HepG2 (cell line): ENCODE measurements at regions not wholly inside any gene's neighbourhood (a gene's known extent, or its start where the extent isn't known, plus 50 kb on each side); places are given as distances from the start of the nearest gene placed in this dataset.

Experiments used
- ATAC-seq: fragments of 200-7000 bp; cut with Tn5 transposase; 3 replicates; pipeline ENCODE4 v1.9.1; 2020; ENCODE audit warnings: mild to moderate bottlenecking, moderate library complexity
- BruUV-seq: library from RNA; stranded (reverse); fragments of 400-500 nt; replicated peaks from 2 replicates; lab custom pipeline; 2021; lab: Mats Ljungman, UMichigan
- CTCF ChIA-PET: fragments of 300-600 bp; formaldehyde crosslinking; extraction: SDS; loops from one replicate; lab custom pipeline; 2021; ENCODE audit warnings: low total read pairs, inconsistent platforms, low intra/inter-chr PET ratio; lab: Yijun Ruan, JAX
- POLR2A ChIA-PET: fragments of 350-600 bp; sonication (Branson Sonifier 250); formaldehyde crosslinking; loops from one replicate; lab custom pipeline; 2020; ENCODE audit warnings: antibody characterized with exemption, inconsistent platforms; lab: Yijun Ruan, JAX
- DNase-seq: peaks from one replicate; pipeline ENCODE4 v3.0.0-alpha.2; 2015; ENCODE audit warnings: low spot score
- FAIRE-seq: peaks from 3 replicates; lab custom pipeline; 2011; peaks lifted over from hg19 to GRCh38; lab: Jason Lieb, UNC
- H2AFZ ChIP-seq: one replicate; pipeline ENCODE4 v1.6.1; 2011; ENCODE audit warnings: low read length, inconsistent platforms
- H3K27ac ChIP-seq: fragments of 300-600 bp; 3 replicates; pipeline ENCODE4 v1.8.0; 2011; ENCODE audit warnings: mixed run types, mild to moderate bottlenecking, mixed read lengths, low read length, inconsistent platforms; ENCODE audit not compliant: insufficient read depth; ENCODE audit errors: extremely low read length
- H3K27me3 ChIP-seq, 2 experiments: fragments of 200-600 bp in 1 of 2; 2 replicates in 1 of 2; 3 replicates in 1 of 2; pipeline versions ENCODE4 v1.6.0 to v1.8.0; 2011; ENCODE audit warnings: low read length in 2 of 2, mild to moderate bottlenecking in 2 of 2, moderate library complexity in 2 of 2, inconsistent platforms in 1 of 2; ENCODE audit not compliant: insufficient read depth in 2 of 2, control insufficient read depth in 1 of 2
- H3K36me3 ChIP-seq, 2 experiments: fragments of 200-600 bp in 1 of 2; replicated peaks in 1 of 2; 2 replicates in 1 of 2; 3 replicates in 1 of 2; pipeline versions ENCODE4 v1.5.1 to v1.8.0; 2011; ENCODE audit warnings: low read length in 2 of 2, inconsistent platforms in 1 of 2; ENCODE audit not compliant: insufficient read depth in 2 of 2, control insufficient read depth in 1 of 2
- H3K4me1 ChIP-seq: 2 replicates; pipeline ENCODE4 v1.5.1; 2012; ENCODE audit warnings: low read length, inconsistent platforms; ENCODE audit not compliant: insufficient read depth
- H3K4me2 ChIP-seq: 2 replicates; pipeline ENCODE4 v1.6.0; 2011; ENCODE audit warnings: low read depth, low read length, inconsistent platforms
- H3K4me3 ChIP-seq, 3 experiments: fragments of 200-600 bp in 1 of 3; sonication (generic), shearing (Covaris generic) in 1 of 3; replicated peaks in 1 of 3; 2 replicates each; pipeline ENCODE4 v1.5.1; 2011 to 2016; ENCODE audit warnings: low read length in 3 of 3, inconsistent platforms in 2 of 3, low read depth in 2 of 3, mild to moderate bottlenecking in 2 of 3, control low read depth in 1 of 3, mixed read lengths in 1 of 3; ENCODE audit not compliant: insufficient read depth in 1 of 3
- H3K79me2 ChIP-seq: one replicate; pipeline ENCODE4 v1.6.1; 2011; ENCODE audit warnings: low read length, inconsistent platforms; ENCODE audit not compliant: insufficient read depth
- H3K9ac ChIP-seq: 2 replicates; pipeline ENCODE4 v1.6.0; 2011; ENCODE audit warnings: mild to moderate bottlenecking, low read depth, low read length, inconsistent platforms; ENCODE audit not compliant: insufficient read depth
- H3K9me3 ChIP-seq: 2 replicates; pipeline ENCODE4 v1.5.1; 2012; ENCODE audit warnings: mild to moderate bottlenecking, low read length
- H4K20me1 ChIP-seq: 2 replicates; pipeline ENCODE4 v1.6.0; 2011; ENCODE audit warnings: inconsistent platforms, mild to moderate bottlenecking, low read length, moderate library complexity; ENCODE audit not compliant: insufficient read depth
- DZIP1 ChIP-seq: sonication (generic); formaldehyde crosslinking; IDR thresholded peaks from 2 replicates; pipeline ENCODE4 v1.5.0; 2020; ENCODE audit warnings: mild to moderate bottlenecking, missing genetic modification reagents
- FOSL1 ChIP-seq: sonication (generic); formaldehyde crosslinking; IDR thresholded peaks from 2 replicates; pipeline ENCODE4 v1.9.0; 2021; ENCODE audit warnings: missing genetic modification reagents, borderline replicate concordance
- GFI1 ChIP-seq: sonication (generic); formaldehyde crosslinking; IDR thresholded peaks from 2 replicates; pipeline ENCODE4 v1.5.0; 2020; ENCODE audit warnings: missing genetic modification reagents, mild to moderate bottlenecking, borderline replicate concordance
- MIER2 ChIP-seq: IDR thresholded peaks from 2 replicates; pipeline ENCODE4 v1.6.1; 2016; ENCODE audit warnings: missing biosample characterization, missing genetic modification reagents
- NCOR1 ChIP-seq: fragments of 200-600 bp; sonication (generic); IDR thresholded peaks from 2 replicates; pipeline ENCODE4 v1.7.0; 2017; ENCODE audit warnings: antibody characterized with exemption, low read length, borderline replicate concordance
- RFX3 ChIP-seq: IDR thresholded peaks from 2 replicates; pipeline ENCODE4 v1.6.1; 2016; ENCODE audit warnings: missing biosample characterization, missing genetic modification reagents
- SP1 ChIP-seq, 2 experiments: fragments of 450-650 bp in 1 of 2; sonication (generic) in 1 of 2; formaldehyde crosslinking in 1 of 2; IDR thresholded peaks; 2 replicates each; pipeline versions ENCODE4 v1.4.0 to v1.6.1; 2016 to 2020; ENCODE audit warnings: missing genetic modification reagents in 1 of 2
- TFDP2 ChIP-seq: sonication (generic); formaldehyde crosslinking; IDR thresholded peaks from 2 replicates; pipeline ENCODE4 v1.4.0; 2020; ENCODE audit warnings: missing genetic modification reagents
- ZFP91 ChIP-seq: sonication (generic); formaldehyde crosslinking; IDR thresholded peaks from 2 replicates; pipeline ENCODE4 v1.9.0; 2022; ENCODE audit warnings: missing genetic modification reagents, mild to moderate bottlenecking, borderline replicate concordance
- ZNF430 ChIP-seq: sonication (generic); formaldehyde crosslinking; IDR thresholded peaks from 2 replicates; pipeline ENCODE4 v1.9.0; 2021; ENCODE audit warnings: mild to moderate bottlenecking, missing genetic modification reagents
- ZNF781 ChIP-seq: sonication (generic); formaldehyde crosslinking; IDR thresholded peaks from 2 replicates; pipeline ENCODE4 v1.5.1; 2020; ENCODE audit warnings: borderline replicate concordance, mild to moderate bottlenecking, missing genetic modification reagents; ENCODE audit errors: not compliant biosample characterization
- WGBS: methylation state at CpG from one replicate; pipeline ENCODE4 v1.1.6; 2017; ENCODE audit warnings: low lambda C conversion rate; 5-methylcytosine and 5-hydroxymethylcytosine counted together
- in situ Hi-C: cut with HindIII; loops from 2 replicates; pipeline ENCODE4 v1.10.0; 2017; ENCODE audit warnings: low pct_unique_long_range_greater_than_20kb; ENCODE audit not compliant: extremely low pct_ligation_motif_present
- intact Hi-C: fragments of 100-400 bp; cut with micrococcal nuclease; formaldehyde crosslinking; loops from one replicate; pipeline ENCODE4 v1.10.0; 2022; ENCODE audit not compliant: unreplicated experiment

- FAIRE-seq, result no peak
- Histone ChIP-seq H3K4me3 (no peak overlapping the region), H4K20me1 (no peaks in the 10 kb centered on the region), H3K4me2 (no peak overlapping the region), H3K79me2 (no peaks in the 10 kb centered on the region), H3K27me3 (no peaks in the 10 kb centered on the region), H3K36me3 (no peaks in the 10 kb centered on the region), H3K9me3 (no peaks in the 10 kb centered on the region), H3K27ac (no peak overlapping the region), H2AFZ (no peak overlapping the region), H3K9ac (no peak overlapping the region), H3K4me1 (peaks cover 48% of the 10 kb centered on the region)
- intact Hi-C loops (no loop called here), in situ Hi-C loops (no loop called here)
- no TSS peak for BruUV-seq
- ChIA-PET CTCF (no interaction called here), POLR2A (interaction anchor here (1.2 kb wide), 1 partner anchor 13 kb away, joined by 3 read pairs; no protein-coding TSS in a partner anchor)
- 90% methylated on average over 3 of the region's 3 CpGs for WGBS
- TF ChIP-seq ZNF430 (CRISPR knock-in tag) (no peak), ZNF781 (CRISPR knock-in tag) (no peak), SP1 (IDR thresholded peaks at IDR 0.05) (no peak), SP1 (CRISPR knock-in tag; IDR thresholded peaks at IDR 0.05) (no peak), NCOR1 (no peak), TFDP2 (CRISPR knock-in tag) (no peak), FOSL1 (CRISPR knock-in tag) (no peak), GFI1 (CRISPR knock-in tag) (no peak), RFX3 (CRISPR knock-in tag) (no peak), MIER2 (no peak), DZIP1 (no peak), ZFP91 (CRISPR knock-in tag) (no peak)
- no peak for ATAC-seq
- DNase-seq, result no peak
Measured at GRCh38 chr1:58890113-58890512, 106.3 kb upstream of the JUN start.
